22Rv1 (cell line): ENCODE measurements at regions not wholly inside any gene's neighbourhood (a gene's known extent, or its start where the extent isn't known, plus 50 kb on each side); places are given as distances from the start of the nearest gene placed in this dataset.

Experiments used
- ZFX ChIP-seq: fragments of 450-650 bp; IDR thresholded peaks from 2 replicates; pipeline ENCODE4 v1.6.1; 2017; ENCODE audit warnings: antibody characterized with exemption, borderline replicate concordance
- TF ChIP-seq, protein P1 (sequence below): fragments of 450-650 bp; IDR thresholded peaks from 2 replicates; pipeline ENCODE4 v1.5.1; 2017; ENCODE audit warnings: mild to moderate bottlenecking

DNA sequence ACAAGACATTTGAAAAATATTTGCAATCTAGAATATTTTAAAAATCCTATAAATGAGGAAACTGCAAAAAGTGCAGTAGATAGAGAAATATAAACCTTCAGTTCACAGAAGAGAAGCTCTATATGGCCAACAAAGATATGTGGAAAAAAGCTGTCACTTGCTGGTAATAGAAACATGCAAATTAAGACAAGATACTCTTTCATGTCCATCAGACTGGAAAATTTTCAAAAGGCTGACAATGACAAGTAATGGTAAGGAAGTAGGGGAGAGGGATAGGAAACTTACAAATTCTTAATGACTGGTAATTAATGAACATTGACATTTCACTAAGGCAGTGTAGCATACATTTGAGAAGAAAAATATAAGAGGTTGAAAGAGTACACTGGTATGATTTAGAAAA lies 147.9 kb downstream of the MRPL39 start:
- TF ChIP-seq, protein P1, sequence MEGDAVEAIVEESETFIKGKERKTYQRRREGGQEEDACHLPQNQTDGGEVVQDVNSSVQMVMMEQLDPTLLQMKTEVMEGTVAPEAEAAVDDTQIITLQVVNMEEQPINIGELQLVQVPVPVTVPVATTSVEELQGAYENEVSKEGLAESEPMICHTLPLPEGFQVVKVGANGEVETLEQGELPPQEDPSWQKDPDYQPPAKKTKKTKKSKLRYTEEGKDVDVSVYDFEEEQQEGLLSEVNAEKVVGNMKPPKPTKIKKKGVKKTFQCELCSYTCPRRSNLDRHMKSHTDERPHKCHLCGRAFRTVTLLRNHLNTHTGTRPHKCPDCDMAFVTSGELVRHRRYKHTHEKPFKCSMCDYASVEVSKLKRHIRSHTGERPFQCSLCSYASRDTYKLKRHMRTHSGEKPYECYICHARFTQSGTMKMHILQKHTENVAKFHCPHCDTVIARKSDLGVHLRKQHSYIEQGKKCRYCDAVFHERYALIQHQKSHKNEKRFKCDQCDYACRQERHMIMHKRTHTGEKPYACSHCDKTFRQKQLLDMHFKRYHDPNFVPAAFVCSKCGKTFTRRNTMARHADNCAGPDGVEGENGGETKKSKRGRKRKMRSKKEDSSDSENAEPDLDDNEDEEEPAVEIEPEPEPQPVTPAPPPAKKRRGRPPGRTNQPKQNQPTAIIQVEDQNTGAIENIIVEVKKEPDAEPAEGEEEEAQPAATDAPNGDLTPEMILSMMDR: no peak
- TF ChIP-seq ZFX: no peak
